ENCODE measurements at regions not wholly inside any gene's neighbourhood (a gene's known extent, or its start where the extent isn't known, plus 50 kb on each side); places are given as distances from the start of the nearest gene placed in this dataset.

GRCh38 chr4:187451776-187452175 is 543.8 kb upstream of the ZFP42 start (continued):
- TF ChIP-seq HNF1B (CRISPR knock-in tag; IDR thresholded peaks at IDR 0.05), result no peak
- no peak for TF ChIP-seq SRSF9 (IDR thresholded peaks at IDR 0.05; ENCODE audit: borderline replicate concordance, insufficient read depth, low read depth, low read length, poor library complexity, severe bottlenecking)
- TF ChIP-seq ISL2 (CRISPR knock-in tag; IDR thresholded peaks at IDR 0.05), result no peak
- TF ChIP-seq DNMT3B (CRISPR knock-in tag; conservative IDR thresholded peaks at IDR 0.05), result no peak
- no peak for TF ChIP-seq KDM3A (CRISPR knock-in tag; IDR thresholded peaks at IDR 0.05; ENCODE audit: low read depth)

GRCh38 chr4:187460016-187460415 is 535.6 kb upstream of the ZFP42 start:
- 0% methylated on average over 3 of the region's 3 CpGs for WGBS (ENCODE audit: low lambda C conversion rate)
- Histone ChIP-seq H3K79me2 (ENCODE audit: insufficient read depth, low read length) (no peaks in the 10 kb centered on the region), H3K9ac (ENCODE audit: insufficient read depth, low read depth, low read length) (no peak overlapping the region), H3K4me3 (replicated peaks in 1 of 3; ENCODE audit: insufficient read depth in 1 of 3, low read depth in 2 of 3, low read length in 3 of 3) (no peak overlapping the region), H3K4me1 (ENCODE audit: insufficient read depth, low read length) (no peaks in the 10 kb centered on the region), H3K27ac (ENCODE audit: extremely low read length, insufficient read depth, low read length) (no peak overlapping the region), H3K9me3 (ENCODE audit: low read length) (no peaks in the 10 kb centered on the region), H4K20me1 (ENCODE audit: insufficient read depth, low read length) (no peaks in the 10 kb centered on the region), H2AFZ (ENCODE audit: low read length) (no peak overlapping the region), H3K36me3 (replicated peaks in 1 of 2; ENCODE audit: control insufficient read depth in 1 of 2, insufficient read depth in 2 of 2, low read length in 2 of 2) (no peaks in the 10 kb centered on the region), H3K4me2 (ENCODE audit: low read depth, low read length) (no peak overlapping the region), H3K27me3 (ENCODE audit: control insufficient read depth in 1 of 2, insufficient read depth in 2 of 2, low read length in 2 of 2) (peaks cover 0 to 3% of the 10 kb centered on the region in 2 experiments; a peak in 2 of 5 replicates)
- ChIA-PET POLR2A (no interaction called here), CTCF (ENCODE audit: low intra/inter-chr PET ratio, low total read pairs) (no interaction called here)
- in situ Hi-C loops (cut with HindIII; ENCODE audit: extremely low pct_ligation_motif_present, low pct_unique_long_range_greater_than_20kb), result no loop called here
- FAIRE-seq (no peak), DNase-seq (ENCODE audit: low spot score) (no peak), ATAC-seq (no peak)
- BruUV-seq (replicated peaks), result no TSS peak
- intact Hi-C loops (cut with micrococcal nuclease; ENCODE audit: unreplicated experiment), result no loop called here
- TF ChIP-seq MTF1 (CRISPR knock-in tag; IDR thresholded peaks at IDR 0.05) (no peak), ZKSCAN5 (CRISPR knock-in tag; IDR thresholded peaks at IDR 0.05) (no peak), RELA (CRISPR knock-in tag; IDR thresholded peaks at IDR 0.05) (no peak), SETDB1 (CRISPR knock-in tag; IDR thresholded peaks at IDR 0.05; ENCODE audit: borderline replicate concordance) (no peak), LBX2 (CRISPR knock-in tag; IDR thresholded peaks at IDR 0.05; ENCODE audit: borderline replicate concordance) (no peak), NRL (CRISPR knock-in tag; IDR thresholded peaks at IDR 0.05; ENCODE audit: borderline replicate concordance) (no peak), TRAFD1 (CRISPR knock-in tag; IDR thresholded peaks at IDR 0.05; ENCODE audit: borderline replicate concordance) (no peak), NR2F1 (CRISPR knock-in tag; IDR thresholded peaks at IDR 0.05) (peak; percentile 30 to 44; a peak in 2 of 4 replicates), ZNF709 (CRISPR knock-in tag; IDR thresholded peaks at IDR 0.05) (no peak), ZNF263 (CRISPR knock-in tag; IDR thresholded peaks at IDR 0.05) (no peak), KLF15 (CRISPR knock-in tag; IDR thresholded peaks at IDR 0.05; ENCODE audit: borderline replicate concordance) (no peak), ATAD3A (CRISPR knock-in tag; IDR thresholded peaks at IDR 0.05) (no peak), PAWR (CRISPR knock-in tag; IDR thresholded peaks at IDR 0.05; ENCODE audit: borderline replicate concordance) (no peak), NFIB (CRISPR knock-in tag; IDR thresholded peaks at IDR 0.05; ENCODE audit: borderline replicate concordance) (no peak), MAFF (IDR thresholded peaks at IDR 0.05; ENCODE audit: low read depth, low read length) (no peak), SRSF9 (IDR thresholded peaks at IDR 0.05; ENCODE audit: borderline replicate concordance, insufficient read depth, low read depth, low read length, poor library complexity, severe bottlenecking) (no peak), RAD21 (CRISPR knock-in tag; IDR thresholded peaks at IDR 0.05) (no peak)
